ENCODE measurements at regions not wholly inside any gene's neighbourhood (a gene's known extent, or its start where the extent isn't known, plus 50 kb on each side); places are given as distances from the start of the nearest gene placed in this dataset.

DNA sequence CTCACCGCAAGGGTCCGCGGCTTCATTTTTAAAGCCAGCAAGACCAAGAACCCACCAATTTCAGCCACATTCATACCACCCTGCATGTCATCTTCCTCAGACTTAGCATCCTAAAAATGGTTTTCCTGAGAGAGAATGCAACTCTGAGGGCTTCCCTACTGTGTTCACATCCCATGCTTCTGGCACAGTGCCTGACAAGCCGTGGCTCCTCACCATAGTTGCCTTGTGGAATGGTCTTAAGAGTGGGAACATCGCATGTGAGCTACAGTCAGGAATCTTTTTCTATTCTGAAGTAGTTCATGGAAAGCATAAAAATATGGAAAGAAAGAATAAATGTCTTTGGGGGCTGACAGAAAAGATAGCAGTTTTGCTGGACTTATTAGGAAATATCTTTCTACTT is 120.3 kb downstream of the RAP2B start:
- no peaks in the 10 kb centered on the region for H3K4me1 ChIP-seq (ENCODE audit: control insufficient read depth in 1 of 2, insufficient read depth in 2 of 2, low read length in 2 of 2)
- no peak overlapping the region for H3K9ac ChIP-seq (ENCODE audit: low read depth in 1 of 2, low read length in 2 of 2)
- H3K4me3 ChIP-seq (ENCODE audit: low read depth in 1 of 2, low read length in 2 of 2), result no peak overlapping the region
- no peaks in the 10 kb centered on the region for H3K9me3 ChIP-seq (ENCODE audit: control insufficient read depth in 1 of 2, low read length in 2 of 2)
- H3K27me3 ChIP-seq (ENCODE audit: control insufficient read depth in 1 of 2, insufficient read depth in 2 of 2, low read length in 2 of 2), result no peaks in the 10 kb centered on the region
- H3K36me3 ChIP-seq (ENCODE audit: control insufficient read depth in 1 of 2, insufficient read depth in 2 of 2, low read length in 2 of 2), result no peaks in the 10 kb centered on the region
- H3K27ac ChIP-seq (ENCODE audit: low read depth, low read length), result no peak overlapping the region

DNA sequence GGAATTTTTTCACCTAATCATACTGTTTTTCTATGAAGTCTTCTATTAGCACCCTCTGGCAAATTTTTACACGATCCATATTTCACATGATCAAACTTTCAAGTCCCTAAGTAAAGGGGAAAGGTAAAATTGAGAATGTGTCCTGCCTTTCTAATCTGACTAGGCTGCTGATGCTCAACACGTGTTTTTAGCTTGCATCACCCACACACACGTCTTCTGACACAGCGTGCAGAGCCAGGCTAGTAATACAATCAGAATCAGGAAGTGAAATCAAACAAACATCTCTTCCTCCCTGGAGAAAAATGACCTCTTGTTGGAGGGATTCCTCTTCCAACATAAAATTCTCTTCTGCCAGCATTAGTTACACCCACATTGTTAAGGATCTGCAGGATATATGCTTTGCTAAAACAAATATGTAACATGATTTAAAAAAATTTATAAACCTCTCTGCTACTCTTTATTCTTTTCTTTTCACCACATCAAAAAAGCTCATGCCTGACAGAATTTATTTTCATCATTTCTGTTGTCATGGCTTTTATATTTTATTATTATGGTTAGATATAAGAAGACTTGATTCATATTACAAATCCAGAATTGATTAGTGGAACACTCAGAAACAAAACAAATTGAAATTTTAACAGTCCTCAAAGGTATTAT is 122.4 kb downstream of the RAP2B start:
- H3K27me3 ChIP-seq (ENCODE audit: control insufficient read depth in 1 of 2, insufficient read depth in 2 of 2, low read length in 2 of 2), result no peaks in the 10 kb centered on the region
- H3K9ac ChIP-seq (ENCODE audit: low read depth in 1 of 2, low read length in 2 of 2), result no peak overlapping the region
- no peaks in the 10 kb centered on the region for H3K36me3 ChIP-seq (ENCODE audit: control insufficient read depth in 1 of 2, insufficient read depth in 2 of 2, low read length in 2 of 2)
- H3K4me3 ChIP-seq (ENCODE audit: low read depth in 1 of 2, low read length in 2 of 2), result no peak overlapping the region
- H3K27ac ChIP-seq (ENCODE audit: low read depth, low read length), result no peak overlapping the region
- no peaks in the 10 kb centered on the region for H3K4me1 ChIP-seq (ENCODE audit: control insufficient read depth in 1 of 2, insufficient read depth in 2 of 2, low read length in 2 of 2)
- no peaks in the 10 kb centered on the region for H3K9me3 ChIP-seq (ENCODE audit: control insufficient read depth in 1 of 2, low read length in 2 of 2)

GRCh38 chr3:153285194-153285641 is 123.2 kb downstream of the RAP2B start:
- Histone ChIP-seq H3K27me3 (ENCODE audit: control insufficient read depth in 1 of 2, insufficient read depth in 2 of 2, low read length in 2 of 2) (no peaks in the 10 kb centered on the region), H3K4me3 (ENCODE audit: low read depth in 1 of 2, low read length in 2 of 2) (no peak overlapping the region), H3K4me1 (ENCODE audit: control insufficient read depth in 1 of 2, insufficient read depth in 2 of 2, low read length in 2 of 2) (no peaks in the 10 kb centered on the region), H3K36me3 (ENCODE audit: control insufficient read depth in 1 of 2, insufficient read depth in 2 of 2, low read length in 2 of 2) (no peaks in the 10 kb centered on the region), H3K27ac (ENCODE audit: low read depth, low read length) (no peak overlapping the region), H3K9me3 (ENCODE audit: control insufficient read depth in 1 of 2, low read length in 2 of 2) (no peaks in the 10 kb centered on the region), H3K9ac (ENCODE audit: low read depth in 1 of 2, low read length in 2 of 2) (no peak overlapping the region)

GRCh38 chr3:153285982-153286381 is 124.0 kb downstream of the RAP2B start:
- H3K4me1 ChIP-seq (ENCODE audit: control insufficient read depth in 1 of 2, insufficient read depth in 2 of 2, low read length in 2 of 2), result no peaks in the 10 kb centered on the region
- no peak overlapping the region for H3K27ac ChIP-seq (ENCODE audit: low read depth, low read length)

DNA sequence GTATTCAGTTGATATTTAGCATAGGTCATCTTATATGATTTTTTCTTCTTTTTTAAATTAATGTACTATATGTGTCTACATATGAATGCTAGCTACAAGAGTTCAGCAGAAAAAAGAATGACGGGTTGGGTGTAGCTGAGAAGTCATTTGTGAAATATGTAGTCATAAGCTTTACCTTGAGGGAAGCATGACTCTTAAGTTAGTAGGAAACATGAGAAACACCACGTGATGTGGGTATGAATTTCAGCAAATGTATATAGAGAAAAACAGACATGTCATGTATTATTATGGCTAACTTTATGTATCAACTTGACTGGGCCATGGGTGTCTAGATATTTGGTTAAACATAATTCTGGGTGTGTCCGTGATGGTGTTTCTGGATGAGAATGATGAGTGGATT is 125.0 kb downstream of the RAP2B start:
- Histone ChIP-seq H3K9me3 (ENCODE audit: control insufficient read depth in 1 of 2, low read length in 2 of 2) (no peaks in the 10 kb centered on the region), H3K27ac (ENCODE audit: low read depth, low read length) (no peak overlapping the region), H3K36me3 (ENCODE audit: control insufficient read depth in 1 of 2, insufficient read depth in 2 of 2, low read length in 2 of 2) (no peaks in the 10 kb centered on the region), H3K4me1 (ENCODE audit: control insufficient read depth in 1 of 2, insufficient read depth in 2 of 2, low read length in 2 of 2) (no peaks in the 10 kb centered on the region), H3K27me3 (ENCODE audit: control insufficient read depth in 1 of 2, insufficient read depth in 2 of 2, low read length in 2 of 2) (no peaks in the 10 kb centered on the region), H3K9ac (ENCODE audit: low read depth in 1 of 2, low read length in 2 of 2) (no peak overlapping the region), H3K4me3 (ENCODE audit: low read depth in 1 of 2, low read length in 2 of 2) (no peak overlapping the region)

More at GRCh38 chr3:153285982-153286381, 124.0 kb downstream of the RAP2B start:
- Histone ChIP-seq H3K36me3 (ENCODE audit: control insufficient read depth in 1 of 2, insufficient read depth in 2 of 2, low read length in 2 of 2) (no peaks in the 10 kb centered on the region), H3K27me3 (ENCODE audit: control insufficient read depth in 1 of 2, insufficient read depth in 2 of 2, low read length in 2 of 2) (no peaks in the 10 kb centered on the region), H3K9me3 (ENCODE audit: control insufficient read depth in 1 of 2, low read length in 2 of 2) (no peaks in the 10 kb centered on the region), H3K9ac (ENCODE audit: low read depth in 1 of 2, low read length in 2 of 2) (no peak overlapping the region), H3K4me3 (ENCODE audit: low read depth in 1 of 2, low read length in 2 of 2) (no peak overlapping the region)

GRCh38 chr3:153289334-153289808 is 127.3 kb downstream of the RAP2B start:
- no peak overlapping the region for H3K4me3 ChIP-seq (ENCODE audit: low read depth in 1 of 2, low read length in 2 of 2)
- no peak overlapping the region for H3K9ac ChIP-seq (ENCODE audit: low read depth in 1 of 2, low read length in 2 of 2)
- no peaks in the 10 kb centered on the region for H3K9me3 ChIP-seq (ENCODE audit: control insufficient read depth in 1 of 2, low read length in 2 of 2)
- H3K36me3 ChIP-seq (ENCODE audit: control insufficient read depth in 1 of 2, insufficient read depth in 2 of 2, low read length in 2 of 2), result no peaks in the 10 kb centered on the region
- no peak overlapping the region for H3K27ac ChIP-seq (ENCODE audit: low read depth, low read length)
- H3K4me1 ChIP-seq (ENCODE audit: control insufficient read depth in 1 of 2, insufficient read depth in 2 of 2, low read length in 2 of 2), result no peaks in the 10 kb centered on the region
- H3K27me3 ChIP-seq (ENCODE audit: control insufficient read depth in 1 of 2, insufficient read depth in 2 of 2, low read length in 2 of 2), result no peaks in the 10 kb centered on the region

GRCh38 chr3:153290268-153291015 is 128.4 kb downstream of the RAP2B start:
- H3K36me3 ChIP-seq (ENCODE audit: control insufficient read depth in 1 of 2, insufficient read depth in 2 of 2, low read length in 2 of 2), result no peaks in the 10 kb centered on the region
- no peaks in the 10 kb centered on the region for H3K27me3 ChIP-seq (ENCODE audit: control insufficient read depth in 1 of 2, insufficient read depth in 2 of 2, low read length in 2 of 2)
- H3K9me3 ChIP-seq (ENCODE audit: control insufficient read depth in 1 of 2, low read length in 2 of 2), result no peaks in the 10 kb centered on the region
- H3K9ac ChIP-seq (ENCODE audit: low read depth in 1 of 2, low read length in 2 of 2), result no peak overlapping the region
- H3K27ac ChIP-seq (ENCODE audit: low read depth, low read length), result no peak overlapping the region
- H3K4me1 ChIP-seq (ENCODE audit: control insufficient read depth in 1 of 2, insufficient read depth in 2 of 2, low read length in 2 of 2), result no peaks in the 10 kb centered on the region
- H3K4me3 ChIP-seq (ENCODE audit: low read depth in 1 of 2, low read length in 2 of 2), result no peak overlapping the region

DNA sequence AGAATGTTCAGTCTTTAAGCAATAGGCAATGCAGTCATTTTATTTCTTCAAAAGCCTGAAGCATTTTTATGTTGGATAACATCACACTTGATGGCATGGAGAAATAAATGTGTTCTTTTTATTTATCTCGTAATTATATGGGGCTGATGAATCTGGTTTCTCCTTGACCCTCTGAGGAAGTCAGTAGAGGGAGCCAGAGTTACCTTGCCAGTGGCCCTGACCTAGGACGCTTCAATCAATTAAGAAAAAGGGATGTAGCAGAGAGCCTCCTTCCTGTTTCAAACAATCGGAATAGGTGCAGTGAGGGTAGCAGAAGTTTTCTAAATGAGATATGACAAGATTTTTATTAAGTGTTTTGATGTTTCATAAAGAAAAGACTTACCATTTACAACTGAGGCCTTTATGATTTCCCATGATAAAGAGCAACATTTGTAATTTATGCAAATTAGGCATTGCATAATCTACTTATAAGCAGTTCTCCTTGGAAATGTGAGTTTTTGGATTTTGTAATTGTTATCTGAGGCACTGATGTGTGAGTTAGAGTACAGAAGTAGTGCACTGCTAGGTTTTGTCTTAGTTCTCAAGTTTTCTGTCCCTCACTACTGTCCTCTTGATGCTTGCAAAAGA is 129.1 kb downstream of the RAP2B start:
- no peak overlapping the region for H3K9ac ChIP-seq (ENCODE audit: low read depth in 1 of 2, low read length in 2 of 2)
- H3K9me3 ChIP-seq (ENCODE audit: control insufficient read depth in 1 of 2, low read length in 2 of 2), result no peaks in the 10 kb centered on the region
- no peaks in the 10 kb centered on the region for H3K4me1 ChIP-seq (ENCODE audit: control insufficient read depth in 1 of 2, insufficient read depth in 2 of 2, low read length in 2 of 2)
- H3K4me3 ChIP-seq (ENCODE audit: low read depth in 1 of 2, low read length in 2 of 2), result no peak overlapping the region
- no peaks in the 10 kb centered on the region for H3K27me3 ChIP-seq (ENCODE audit: control insufficient read depth in 1 of 2, insufficient read depth in 2 of 2, low read length in 2 of 2)
- no peaks in the 10 kb centered on the region for H3K36me3 ChIP-seq (ENCODE audit: control insufficient read depth in 1 of 2, insufficient read depth in 2 of 2, low read length in 2 of 2)
- no peak overlapping the region for H3K27ac ChIP-seq (ENCODE audit: low read depth, low read length)

GRCh38 chr3:153293265-153293664 is 131.2 kb downstream of the RAP2B start:
- no peak overlapping the region for H3K27ac ChIP-seq (ENCODE audit: low read depth, low read length)
- no peak overlapping the region for H3K4me3 ChIP-seq (ENCODE audit: low read depth in 1 of 2, low read length in 2 of 2)
- no peaks in the 10 kb centered on the region for H3K27me3 ChIP-seq (ENCODE audit: control insufficient read depth in 1 of 2, insufficient read depth in 2 of 2, low read length in 2 of 2)
- no peaks in the 10 kb centered on the region for H3K4me1 ChIP-seq (ENCODE audit: control insufficient read depth in 1 of 2, insufficient read depth in 2 of 2, low read length in 2 of 2)
- H3K36me3 ChIP-seq (ENCODE audit: control insufficient read depth in 1 of 2, insufficient read depth in 2 of 2, low read length in 2 of 2), result no peaks in the 10 kb centered on the region
- H3K9ac ChIP-seq (ENCODE audit: low read depth in 1 of 2, low read length in 2 of 2), result no peak overlapping the region
- H3K9me3 ChIP-seq (ENCODE audit: control insufficient read depth in 1 of 2, low read length in 2 of 2), result no peaks in the 10 kb centered on the region

GRCh38 chr3:153295901-153296300 is 133.9 kb downstream of the RAP2B start:
- Histone ChIP-seq H3K36me3 (ENCODE audit: control insufficient read depth in 1 of 2, insufficient read depth in 2 of 2, low read length in 2 of 2) (no peaks in the 10 kb centered on the region), H3K27me3 (ENCODE audit: control insufficient read depth in 1 of 2, insufficient read depth in 2 of 2, low read length in 2 of 2) (no peaks in the 10 kb centered on the region), H3K9ac (ENCODE audit: low read depth in 1 of 2, low read length in 2 of 2) (no peak overlapping the region), H3K27ac (ENCODE audit: low read depth, low read length) (no peak overlapping the region), H3K4me1 (ENCODE audit: control insufficient read depth in 1 of 2, insufficient read depth in 2 of 2, low read length in 2 of 2) (no peaks in the 10 kb centered on the region), H3K4me3 (ENCODE audit: low read depth in 1 of 2, low read length in 2 of 2) (no peak overlapping the region), H3K9me3 (ENCODE audit: control insufficient read depth in 1 of 2, low read length in 2 of 2) (no peaks in the 10 kb centered on the region)
